Right forelimb (tissue), 1 donor: ENCODE measurements at regions not wholly inside any gene's neighbourhood (a gene's known extent, or its start where the extent isn't known, plus 50 kb on each side); places are given as distances from the start of the nearest gene placed in this dataset.

Experiments
- DNase-seq: peaks from one replicate; pipeline ENCODE4 v3.0.0-alpha.2; 2018

DNA sequence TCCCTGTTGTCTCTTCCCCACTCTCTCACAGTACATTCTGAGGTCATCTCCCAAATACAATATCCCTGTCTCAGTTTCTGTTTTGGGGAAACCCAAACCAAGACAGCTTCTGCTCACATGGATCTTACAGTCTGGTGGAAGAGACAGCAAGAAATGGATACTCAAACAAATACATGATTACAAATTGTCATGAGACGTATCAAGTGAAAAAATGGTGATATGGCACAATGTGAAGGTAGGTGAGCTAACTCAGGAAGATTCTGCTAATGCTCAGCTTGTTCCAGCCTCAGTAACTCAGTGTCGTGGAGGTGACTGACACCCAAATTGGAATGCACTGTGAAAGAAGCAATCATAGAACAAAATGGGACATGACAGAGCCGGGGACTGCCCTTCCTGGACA lies 68.3 kb downstream of the CHST1 start:
- no peak for DNase-seq

DNA sequence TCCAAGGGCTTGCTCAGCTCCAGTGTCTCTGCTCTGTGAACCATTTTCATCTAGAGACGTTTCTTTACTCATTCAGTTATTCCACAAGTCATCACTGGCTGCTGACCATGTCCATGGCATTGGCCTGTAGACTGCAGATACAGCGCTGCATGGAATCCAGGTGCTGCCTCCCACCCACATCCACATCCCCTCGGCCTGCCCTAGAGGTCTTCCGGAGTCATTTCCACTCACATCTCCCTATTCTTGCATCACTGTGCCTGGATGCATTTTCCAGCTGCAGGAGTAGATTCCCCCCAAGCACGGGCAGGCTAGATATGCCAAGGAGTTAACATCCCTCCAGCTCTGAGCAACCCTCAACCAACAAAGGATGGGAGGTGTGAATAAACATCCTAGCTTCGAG lies 68.9 kb downstream of the CHST1 start:
- DNase-seq = no peak

DNA sequence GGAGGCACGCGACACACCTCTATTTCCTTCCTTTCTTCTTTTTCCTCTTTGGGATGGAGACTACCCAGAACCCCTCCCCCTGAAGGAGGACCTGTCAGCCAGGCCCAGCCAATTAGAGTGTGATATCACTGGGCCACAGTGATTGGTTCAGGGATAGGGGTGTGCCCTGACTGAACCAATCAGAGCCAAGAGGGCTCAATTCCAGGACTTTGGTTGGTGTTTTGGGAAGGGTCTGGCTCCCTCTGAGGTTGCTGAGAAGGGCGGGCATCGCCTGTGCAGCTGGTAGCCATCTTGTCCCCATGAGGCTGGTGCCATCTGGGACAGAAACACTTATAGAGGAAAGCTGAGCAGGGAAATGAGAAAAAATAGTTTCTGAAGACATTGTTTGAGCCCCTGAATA lies 71.4 kb downstream of the CHST1 start:
- no peak for DNase-seq

DNA sequence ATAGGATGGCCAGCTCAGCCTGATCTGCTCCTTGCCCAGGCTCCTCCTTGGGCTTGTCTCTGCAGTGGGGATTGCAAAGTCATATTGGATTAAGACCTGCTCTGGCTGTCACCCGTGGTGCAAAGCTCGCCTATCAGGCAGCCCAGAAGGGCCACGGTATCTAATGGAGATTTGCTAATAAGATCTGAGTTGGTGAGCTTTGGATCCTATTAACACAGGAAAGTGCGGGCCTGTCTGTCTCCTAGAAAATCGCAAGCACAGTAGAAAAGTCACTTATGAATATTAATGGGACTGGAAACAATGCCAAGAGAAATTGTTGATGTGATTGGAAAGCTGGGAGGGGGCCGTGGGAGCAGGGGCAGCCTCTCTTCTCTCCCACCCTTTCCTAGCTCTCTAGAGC lies 72.8 kb downstream of the CHST1 start:
- DNase-seq = no peak

DNA sequence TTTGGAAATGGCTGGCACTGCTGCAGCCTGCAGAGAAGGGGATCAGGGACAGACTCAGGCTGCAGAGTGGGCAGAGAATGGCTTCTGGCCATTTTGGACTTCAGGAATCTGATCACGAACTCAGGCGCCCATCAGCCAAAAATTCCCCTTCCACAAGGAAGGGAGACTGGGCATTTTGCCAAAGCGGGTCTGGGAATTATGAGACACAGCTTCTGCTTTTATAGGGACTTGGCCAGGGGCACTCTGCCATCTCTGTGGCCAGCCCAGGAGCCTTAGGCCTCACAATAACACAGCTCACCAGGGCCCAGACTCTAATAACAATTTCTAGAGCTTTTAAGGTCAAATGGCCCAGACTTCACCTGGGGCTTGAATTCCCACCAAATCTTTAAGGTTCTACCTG lies 74.7 kb downstream of the CHST1 start:
- no peak for DNase-seq

DNA sequence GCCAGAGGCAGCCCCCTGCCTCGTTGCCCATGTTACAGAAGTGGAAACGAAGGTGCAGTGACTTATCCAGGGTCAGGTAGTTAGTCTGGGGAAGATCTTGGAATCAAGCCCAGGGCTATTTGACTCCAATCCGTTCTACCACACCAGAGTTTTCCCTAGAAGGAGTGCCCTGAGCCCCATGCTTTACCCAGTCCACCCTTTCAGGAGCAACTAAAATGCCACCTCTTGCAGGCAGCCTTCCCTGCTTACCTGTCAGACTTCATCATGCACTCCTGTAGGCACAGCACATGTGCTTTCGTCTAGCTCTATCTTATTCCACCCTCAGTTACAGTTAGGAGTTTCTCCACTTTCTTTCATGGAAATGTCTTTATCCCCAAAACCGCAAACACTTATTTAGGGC lies 80.2 kb downstream of the CHST1 start:
- no peak for DNase-seq

DNA sequence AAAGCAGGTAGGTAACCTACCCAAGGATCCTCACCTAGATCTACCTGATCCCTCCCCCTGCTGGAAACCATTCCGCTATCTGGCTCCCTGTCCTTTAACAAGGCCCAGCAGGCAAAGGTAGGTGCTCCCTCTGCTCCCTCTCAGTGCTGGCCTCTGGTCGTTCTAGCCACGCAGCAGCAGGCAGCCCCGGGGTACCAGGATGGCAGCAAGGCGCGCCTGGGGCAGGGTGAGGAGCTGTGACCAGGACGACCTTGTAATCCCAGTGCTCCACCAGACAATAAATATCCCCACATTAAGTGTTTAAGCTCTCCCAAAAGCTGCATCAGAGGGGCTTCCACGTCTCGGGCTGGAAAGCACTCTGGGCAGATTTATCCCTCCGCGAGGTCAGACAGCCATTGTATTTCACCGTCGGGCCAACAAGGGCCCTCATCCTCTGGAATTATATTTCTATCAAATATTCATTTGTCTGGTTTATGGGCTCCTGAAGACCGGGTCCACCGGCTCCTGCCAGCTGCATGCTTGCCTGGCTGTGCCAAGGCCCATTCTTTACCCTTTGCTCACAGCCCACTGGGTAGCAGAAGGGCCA lies 81.3 kb downstream of the CHST1 start:
- no peak for DNase-seq

DNA sequence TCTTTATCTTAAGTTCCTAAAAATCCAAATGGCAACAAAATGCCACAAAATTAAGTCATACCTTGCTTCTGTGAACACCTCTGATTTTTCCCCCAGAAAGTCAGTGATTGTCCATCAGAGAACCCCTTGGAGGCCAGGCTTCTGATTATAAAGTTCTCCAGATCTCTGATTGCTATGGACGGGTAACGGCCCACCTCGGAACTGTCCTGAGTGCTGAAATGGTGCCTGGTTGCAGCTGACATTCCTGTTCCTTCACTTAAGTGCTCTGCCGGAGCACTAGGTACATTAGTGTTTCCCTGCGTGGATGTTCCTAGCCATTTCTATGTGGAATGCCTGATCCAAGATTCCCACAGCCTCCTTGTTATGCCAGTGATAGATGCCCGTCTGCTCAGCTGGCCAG lies 85.0 kb downstream of the CHST1 start:
- DNase-seq = peak; percentile 58

DNA sequence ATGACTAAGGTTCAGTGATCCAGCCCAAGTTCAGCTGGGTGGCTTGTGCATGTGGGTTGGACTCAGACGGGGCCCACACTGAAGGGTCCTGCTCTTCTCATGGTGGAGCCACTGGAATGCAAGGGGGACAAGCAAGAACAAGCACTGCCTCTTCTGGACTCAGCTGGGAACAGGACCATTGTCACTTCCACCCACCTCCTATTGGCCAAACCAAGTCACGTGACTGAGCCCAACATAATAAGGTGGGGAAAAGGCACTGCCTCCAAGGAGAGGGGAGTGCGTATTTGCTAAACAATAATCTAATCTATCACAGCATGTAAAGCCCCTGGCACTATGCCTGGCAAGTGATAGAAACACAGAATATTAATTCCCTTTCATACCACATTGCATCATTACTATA lies 87.1 kb downstream of the CHST1 start:
- no peak for DNase-seq

DNA sequence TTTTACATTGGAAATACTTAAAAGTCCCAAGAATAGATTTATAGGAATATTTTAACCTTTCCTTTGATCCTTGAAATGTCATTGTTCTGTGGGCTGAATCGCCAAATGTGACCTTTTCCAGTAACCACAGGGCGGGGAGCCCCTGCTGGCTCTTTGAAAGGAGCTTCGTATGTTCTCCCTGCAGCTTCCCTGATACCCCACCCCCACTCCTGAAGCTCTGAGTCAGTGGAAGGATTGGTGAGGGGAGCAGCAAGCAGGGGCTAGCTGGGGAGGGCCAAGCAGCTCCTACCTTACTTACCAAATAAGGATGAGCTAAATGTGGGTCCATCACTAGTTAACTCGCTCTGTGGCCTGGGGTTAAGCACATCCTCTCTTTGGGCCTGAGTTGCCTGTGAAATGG lies 87.7 kb downstream of the CHST1 start:
- no peak for DNase-seq

DNA sequence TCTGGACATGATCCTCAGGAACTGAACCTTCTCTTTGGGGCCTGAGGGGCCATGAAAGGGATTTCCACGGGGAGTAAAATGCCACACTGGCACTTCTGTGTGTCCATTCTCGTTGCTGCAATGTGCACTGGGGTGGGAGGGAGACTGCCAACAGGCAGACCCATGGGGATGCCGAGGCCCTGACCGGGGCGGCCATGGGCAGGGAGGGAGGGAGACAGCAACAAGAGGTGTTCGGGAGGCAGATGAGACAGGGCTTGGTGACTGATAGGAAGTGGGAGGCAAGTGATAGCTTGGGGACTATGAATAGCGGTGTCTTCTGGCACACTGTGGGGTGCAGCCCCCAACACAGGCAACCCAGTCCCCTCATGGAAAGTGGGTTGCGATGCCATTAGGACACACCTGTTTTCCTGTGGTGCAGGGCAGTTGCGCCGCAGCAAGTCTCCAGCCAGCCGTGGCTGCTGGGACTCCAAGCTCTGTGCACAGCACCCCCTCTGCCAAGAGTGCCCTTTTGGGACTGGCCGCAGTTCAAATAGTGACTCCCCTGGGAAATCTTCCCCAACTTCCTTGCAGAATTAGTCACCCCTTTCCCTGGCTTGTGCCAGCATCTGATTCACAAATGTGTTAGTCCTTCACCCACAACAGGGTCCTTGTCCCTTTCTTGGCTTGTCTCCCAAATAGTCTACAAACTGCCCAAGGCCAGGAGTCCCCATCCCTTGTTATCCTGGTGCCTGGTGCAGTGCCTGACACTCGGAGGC lies 88.8 kb downstream of the CHST1 start:
- no peak for DNase-seq

DNA sequence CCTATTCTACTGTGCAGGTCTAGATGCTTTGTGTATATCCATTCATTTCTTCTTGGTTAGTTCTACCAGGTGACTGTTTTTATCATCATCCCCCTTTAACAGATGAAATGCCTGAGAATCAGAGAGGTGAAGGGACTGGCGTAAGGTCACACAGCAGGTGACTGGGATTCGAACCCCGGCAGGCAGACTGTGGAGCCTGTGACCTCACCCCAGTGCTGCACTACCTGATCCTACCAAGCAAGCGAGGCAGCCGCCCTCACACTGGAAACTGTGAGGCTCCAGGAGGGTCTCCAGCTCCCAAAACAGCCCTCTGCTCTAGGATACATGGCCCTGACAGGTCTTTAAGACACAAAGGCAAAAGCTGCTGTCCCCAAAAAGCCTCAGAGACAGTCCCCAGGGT lies 91.7 kb downstream of the CHST1 start:
- no peak for DNase-seq

DNA sequence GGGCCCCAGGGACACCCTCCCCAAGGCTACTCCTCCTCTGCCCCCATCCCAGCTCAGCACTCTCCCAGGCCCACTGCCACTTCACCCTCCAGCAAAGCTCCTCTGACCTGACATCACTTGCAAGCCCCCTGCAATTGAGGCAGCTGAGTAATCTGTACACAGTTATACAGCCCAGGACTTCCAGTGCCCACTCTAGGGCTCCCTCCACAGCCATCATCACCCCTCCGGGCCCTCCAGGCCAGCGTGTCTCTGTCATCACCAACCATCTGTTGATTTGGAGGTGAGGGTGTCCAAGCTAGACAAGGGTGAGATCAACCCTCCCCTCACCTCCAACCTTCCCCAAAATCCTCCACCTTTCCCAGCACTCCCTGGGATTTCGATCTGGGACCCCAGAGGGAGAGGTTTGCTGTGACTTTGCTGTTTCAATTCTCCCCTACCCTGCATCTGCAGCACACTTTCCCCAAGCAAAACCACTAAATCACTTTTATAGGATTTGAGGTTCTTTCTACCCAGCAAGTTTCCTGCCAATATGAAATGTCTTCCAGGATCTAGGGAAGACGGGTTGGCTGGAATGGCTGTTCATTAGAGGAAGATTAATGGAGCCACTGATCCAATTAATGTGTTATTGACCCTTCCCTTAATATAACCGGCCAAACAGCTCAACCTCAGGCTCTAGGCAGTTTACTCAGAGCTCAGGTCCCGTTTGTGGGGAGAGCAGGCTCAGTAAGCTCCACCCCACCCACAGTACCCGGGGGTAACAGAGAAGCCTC lies 92.9 kb downstream of the CHST1 start:
- DNase-seq = no peak

DNA sequence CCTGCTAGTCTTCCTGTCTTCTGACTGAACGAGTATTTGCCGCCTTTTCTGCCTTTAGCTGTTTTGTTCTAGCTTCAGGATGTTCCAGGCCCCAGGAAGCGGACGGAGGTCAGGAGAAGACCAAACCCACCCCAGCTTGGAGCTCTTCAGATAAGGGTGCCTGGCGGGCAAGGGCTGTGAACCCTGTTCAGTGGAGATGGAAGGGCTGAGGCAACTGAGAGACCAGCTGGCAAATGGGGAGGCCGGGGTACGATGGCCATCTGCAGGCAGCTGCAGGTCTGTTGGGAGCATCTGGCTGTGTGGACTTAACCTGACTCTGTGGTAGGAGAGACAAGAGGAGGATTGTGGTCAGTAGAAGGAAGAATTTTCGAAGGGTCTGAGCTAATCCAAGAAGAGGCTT lies 95.6 kb downstream of the CHST1 start:
- no peak for DNase-seq

DNA sequence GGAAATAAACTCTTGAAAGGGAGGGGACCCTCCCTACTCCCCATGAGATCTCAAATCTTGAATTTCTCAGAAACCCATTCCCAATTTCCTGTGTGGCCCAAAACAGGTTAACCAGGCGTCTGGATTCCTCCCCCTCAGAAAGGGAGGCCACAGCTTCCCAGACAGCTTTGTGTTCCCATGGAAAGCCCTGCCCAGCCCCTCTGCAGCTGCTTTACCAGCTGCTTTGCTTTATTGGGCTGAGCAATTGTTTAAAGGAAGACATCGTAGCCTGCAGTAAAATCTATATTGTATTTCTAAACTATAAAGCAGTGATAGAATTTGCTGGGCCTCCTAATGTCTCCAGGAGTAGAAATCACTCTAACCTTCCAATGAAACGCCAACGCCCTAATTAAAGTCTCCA lies 97.4 kb downstream of the CHST1 start:
- DNase-seq = peak; percentile 54

DNA sequence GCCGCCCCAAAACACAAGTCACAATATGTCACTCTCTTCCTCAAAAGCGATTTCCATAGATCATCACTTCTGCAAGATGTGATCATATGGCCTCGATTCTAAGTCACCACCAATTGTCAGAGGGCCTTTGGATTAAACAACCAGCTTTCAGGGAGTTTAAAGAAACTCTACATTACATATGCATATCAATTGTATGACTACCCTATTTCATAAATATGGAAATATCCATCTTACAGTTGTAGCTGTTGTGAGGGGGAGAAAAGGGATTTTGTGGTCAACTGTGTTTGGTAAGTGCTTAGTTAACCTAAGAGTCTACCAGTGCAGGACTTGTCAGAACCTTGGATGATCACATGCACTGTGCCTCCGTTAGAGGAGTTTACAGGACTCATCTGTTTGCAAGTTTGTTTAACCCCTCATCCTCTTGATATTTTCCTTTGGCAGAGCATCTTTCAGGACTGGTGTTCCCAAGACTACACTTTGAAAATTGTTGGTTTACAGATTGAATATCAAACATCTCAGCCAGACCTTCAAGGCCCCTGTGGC lies 99.9 kb downstream of the CHST1 start:
- no peak for DNase-seq

DNA sequence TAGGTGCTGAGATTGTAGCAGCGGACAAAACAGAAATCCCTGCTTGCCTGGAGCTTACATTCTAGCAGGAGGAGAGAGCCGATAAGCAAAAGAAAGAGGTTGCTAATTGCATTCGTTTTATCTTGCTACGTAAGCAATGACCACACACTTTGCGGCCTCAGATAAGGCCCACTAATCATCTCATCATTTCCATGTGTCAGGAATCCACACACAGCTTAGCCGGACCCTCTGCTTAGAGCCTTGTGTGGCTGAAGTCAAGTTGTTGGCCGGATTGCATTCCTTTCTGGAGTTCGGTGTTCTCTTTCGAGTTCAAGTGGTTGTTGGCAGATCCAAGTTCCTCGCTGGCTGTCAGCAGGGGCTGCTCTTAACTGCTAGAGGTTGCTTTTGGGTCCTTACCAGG lies 101.6 kb downstream of the CHST1 start:
- DNase-seq = no peak

DNA sequence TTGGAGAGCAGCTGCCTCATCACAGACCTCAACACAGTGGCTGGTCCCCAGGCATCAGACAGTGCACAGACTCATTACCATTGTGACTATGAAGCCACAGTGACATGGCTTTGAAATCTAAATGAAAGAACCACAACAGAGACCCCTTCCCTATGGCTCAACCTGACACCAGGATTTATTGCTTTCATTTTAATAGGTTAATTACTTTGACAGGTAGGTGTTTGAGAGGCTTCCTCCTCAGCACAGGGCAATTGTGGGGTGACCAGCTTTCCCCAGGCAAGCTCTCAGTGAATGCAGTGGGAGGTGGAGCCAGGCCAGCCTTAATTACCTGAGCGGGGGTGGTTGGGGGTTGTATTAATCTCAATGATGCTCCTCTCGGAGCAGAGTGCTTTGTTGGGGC lies 102.3 kb downstream of the CHST1 start:
- DNase-seq = no peak

DNA sequence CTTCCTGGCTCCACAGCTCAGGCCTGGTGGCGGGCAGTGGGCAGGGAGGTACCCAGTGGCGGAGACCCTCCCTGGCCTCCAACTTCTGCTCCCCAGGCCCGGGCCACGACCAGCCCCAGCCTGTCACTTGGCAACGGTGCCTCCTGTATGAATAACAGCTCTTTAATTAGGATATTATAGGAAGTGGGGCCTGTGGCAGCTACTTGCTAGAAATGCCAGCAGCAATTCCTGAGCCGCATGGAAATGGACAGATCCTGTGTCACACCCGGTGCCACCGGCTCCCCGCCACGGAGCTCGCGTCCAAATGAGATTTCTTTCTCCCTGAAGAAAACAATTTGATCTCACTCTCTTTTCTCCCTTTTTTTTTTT lies 104.5 kb downstream of the CHST1 start:
- no peak for DNase-seq

DNA sequence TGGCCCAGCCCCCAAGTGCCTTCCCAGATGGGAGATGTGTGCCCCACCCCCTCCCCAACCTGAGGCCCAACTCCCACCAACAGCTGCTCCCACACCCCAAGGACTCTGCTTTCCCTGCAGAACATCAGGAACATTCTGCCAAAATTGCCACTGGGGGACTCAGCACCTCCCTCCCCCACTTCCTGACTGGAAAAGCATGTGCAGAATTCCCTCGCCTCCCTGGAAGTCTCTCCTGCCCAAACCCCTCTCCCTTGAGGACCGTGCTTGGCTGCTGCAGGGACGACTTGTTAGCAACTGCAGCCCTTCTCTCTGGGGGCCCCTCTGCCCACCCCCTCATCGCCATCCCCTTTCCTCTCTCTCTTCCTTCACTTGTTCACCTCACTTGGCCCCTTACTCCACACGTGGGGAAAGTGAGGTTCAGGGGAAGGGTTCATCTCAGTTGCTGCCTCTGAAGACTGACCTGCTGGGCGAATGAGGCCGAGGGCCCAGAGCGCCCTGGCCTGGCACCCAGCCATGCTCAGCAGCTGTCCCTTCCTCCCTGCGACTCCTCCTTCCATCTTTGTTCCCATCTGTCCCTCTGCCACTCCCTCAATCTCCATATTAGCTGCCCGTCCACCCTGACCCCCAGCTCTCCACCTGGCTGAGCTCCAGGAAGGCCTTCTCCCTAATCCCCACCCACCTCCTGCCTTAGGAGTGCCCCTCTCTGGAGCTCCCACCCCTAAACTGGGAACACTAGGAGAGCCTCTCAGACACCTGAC lies 105.1 kb downstream of the CHST1 start:
- peak; percentile 55 for DNase-seq

DNA sequence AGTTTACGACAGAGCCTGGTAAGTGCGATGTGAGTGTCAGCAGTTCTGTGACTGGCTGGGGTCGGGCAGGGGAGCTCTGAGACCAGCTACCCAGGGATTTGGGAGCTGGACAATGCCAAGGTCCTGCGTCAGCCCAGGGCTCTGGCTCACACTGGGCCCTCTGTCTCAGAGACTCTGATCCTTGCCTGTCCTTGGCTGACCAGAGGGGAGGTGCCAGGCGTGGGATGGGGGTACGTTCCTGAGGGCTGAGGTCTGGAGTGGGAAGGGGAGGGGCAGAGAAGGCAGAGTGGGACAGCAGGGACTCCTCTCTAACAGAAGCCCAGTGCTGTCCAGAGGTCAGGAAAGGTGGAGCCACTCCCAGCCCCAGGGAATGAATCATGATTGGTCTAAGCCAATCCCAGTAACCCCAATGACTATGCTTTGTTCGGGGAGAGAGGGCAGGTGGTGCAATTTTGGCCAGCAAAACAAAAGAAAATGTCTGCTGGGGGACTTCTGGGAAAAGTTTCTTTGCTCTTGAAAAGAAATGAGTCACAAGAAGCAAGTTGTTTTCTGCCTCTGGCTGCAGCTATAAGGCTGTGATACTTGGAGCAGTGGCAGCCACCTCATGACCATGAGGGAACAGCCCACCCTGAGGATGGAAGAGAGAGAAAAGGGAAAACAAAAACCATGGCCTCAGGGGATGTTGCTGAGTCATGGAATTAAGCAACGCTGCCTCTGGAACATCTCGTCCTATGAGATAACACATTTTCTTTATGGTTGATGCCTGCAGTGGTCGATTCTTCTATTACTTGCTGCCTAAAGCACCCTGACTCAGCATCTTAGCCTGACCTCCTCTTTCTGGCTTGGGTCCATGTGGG lies 108.3 kb downstream of the CHST1 start:
- DNase-seq = no peak

DNA sequence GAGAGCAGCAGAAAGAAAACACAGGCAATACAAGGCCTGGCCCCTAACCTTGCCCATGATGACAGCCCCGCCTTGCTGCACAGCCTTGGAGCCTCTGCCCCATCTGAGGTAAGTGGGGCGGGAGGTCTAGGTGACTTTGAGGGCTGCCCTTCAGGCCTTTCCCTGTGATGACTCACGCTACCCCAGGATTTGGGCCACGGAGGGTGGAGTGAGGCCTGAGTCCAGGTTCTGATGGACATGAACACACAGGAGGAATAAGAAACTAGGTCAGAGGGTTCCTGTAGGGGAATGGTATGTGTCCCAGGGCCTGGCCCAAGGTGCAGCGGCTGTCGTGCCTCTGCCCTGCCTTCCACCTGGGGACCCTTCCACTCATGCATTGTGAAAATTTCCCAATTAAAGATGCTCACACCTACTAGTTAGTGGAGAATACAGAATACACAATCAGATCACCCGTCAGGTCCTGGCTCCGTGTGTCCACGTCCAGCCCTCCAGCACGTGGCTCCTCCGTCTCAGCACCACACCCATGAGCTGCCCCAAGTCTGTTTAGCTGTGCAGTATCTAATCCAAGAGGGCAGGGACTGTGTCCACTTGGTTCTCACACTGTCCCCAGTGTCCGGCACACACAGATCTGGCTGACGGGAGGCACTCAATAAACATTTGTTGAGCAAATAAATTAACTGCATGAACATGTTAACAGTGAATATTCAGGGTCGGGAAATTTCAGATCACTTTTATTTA lies 111.0 kb downstream of the CHST1 start:
- no peak for DNase-seq
